ENCODE measurements at regions not wholly inside any gene's neighbourhood (a gene's known extent, or its start where the extent isn't known, plus 50 kb on each side); places are given as distances from the start of the nearest gene placed in this dataset.

DNA sequence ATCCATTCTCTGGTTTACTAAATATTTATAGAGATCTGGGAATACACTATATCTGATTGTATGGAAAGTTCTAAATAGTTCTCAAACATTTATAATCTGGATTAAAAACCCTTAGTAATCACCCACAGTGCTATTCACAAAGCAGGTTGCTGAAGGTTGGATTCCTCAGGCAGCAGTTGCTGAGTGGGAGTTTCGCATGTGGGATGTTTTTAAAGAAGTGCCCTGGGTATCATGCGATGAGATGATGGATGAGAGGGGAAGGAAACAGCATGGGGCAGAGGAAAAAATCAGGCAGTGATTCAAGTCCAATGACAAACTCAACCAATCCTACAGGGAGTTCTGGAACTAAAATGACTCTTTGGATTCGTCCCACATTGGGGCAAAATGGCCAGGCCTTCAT lies 85.3 kb upstream of the GALNT2 start:
- no peak for ATAC-seq

GRCh38 chr1:229984310-229984991 lies 82.6 kb upstream of the GALNT2 start:
- ATAC-seq = no peak

DNA sequence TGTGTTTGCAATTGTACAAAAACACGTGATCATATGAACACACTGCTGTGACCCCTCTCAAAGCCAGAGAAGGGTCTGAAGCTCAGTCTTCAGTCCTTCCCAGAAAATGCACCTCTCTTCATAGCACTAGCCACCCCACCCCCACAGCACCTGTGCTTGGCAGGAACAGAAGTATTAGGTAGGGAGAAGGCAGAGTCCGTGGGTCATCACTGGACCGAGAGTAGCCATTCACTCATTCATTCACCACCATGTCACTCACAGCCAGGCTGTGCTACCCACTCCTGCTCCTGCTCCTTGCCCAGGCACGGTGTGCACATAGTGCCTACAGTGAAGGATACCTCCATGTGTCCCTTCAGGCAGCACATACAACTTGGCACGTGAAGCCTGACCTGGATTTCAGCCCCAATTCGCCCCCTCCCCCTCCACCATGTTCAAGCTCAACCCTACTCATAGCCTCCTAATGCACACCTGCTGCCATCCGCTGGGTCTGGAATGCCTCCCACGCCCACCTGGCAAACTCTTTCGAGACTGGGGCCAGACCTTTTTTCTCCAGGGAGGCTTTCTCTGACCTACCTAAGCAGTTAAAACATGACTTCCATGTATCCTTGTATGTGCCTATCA lies 81.9 kb upstream of the GALNT2 start:
- no peak for ATAC-seq

DNA sequence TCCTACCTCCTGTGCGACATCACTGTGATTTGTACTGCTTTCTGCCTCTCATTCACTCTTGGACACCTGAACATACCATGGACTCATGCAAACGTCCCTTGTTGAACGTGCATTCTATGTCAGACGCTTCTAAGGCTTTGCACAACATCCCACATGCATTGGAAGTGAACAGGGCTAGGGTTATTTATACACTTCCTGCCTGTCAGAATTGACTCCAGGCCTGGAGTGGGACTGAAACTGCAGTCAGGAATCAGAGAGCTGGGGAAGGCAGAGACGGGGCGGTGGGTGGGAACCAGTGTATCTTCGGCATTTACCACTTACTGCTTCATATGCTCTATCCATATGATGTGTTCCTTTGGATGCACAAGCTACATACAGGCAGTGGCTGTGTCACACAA lies 81.4 kb upstream of the GALNT2 start:
- no peak for ATAC-seq

DNA sequence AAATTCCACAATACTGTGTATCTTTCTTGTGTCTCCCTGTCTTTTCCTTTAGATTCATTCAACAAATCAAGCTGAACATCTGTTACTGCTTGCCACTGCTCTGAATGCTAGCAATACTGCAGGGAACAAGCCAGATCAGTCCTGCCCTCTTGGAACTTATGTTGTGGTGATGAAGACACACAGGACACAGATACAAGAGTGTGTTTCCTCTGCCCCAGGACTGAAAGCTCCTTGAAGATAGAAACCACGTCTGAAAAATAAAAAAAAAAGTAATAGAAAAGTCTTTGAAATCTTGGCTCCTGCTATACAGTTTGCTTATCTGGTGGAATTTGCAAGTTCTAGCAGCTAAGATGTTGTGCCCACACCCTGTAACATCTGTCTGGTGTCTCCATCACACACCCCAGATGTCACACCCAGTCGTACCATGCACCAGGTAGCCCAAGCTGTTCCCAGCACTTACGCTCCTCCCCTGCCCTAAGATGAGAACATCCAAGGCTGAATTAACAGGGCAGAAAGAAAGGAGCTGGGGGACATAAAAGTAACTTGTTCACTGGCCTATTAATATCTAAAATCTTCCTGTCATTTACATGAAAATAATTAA lies 80.2 kb upstream of the GALNT2 start:
- ATAC-seq = no peak

- no peak for ATAC-seq
Measured at GRCh38 chr1:229987953-229988352, 79.1 kb upstream of the GALNT2 start.

- no peak for ATAC-seq
Measured at GRCh38 chr1:229988534-229988933, 78.5 kb upstream of the GALNT2 start.

GRCh38 chr1:229989591-229990248 lies 77.3 kb upstream of the GALNT2 start:
- no peak for ATAC-seq

- no peak for ATAC-seq
Measured at GRCh38 chr1:229990326-229990725, 76.7 kb upstream of the GALNT2 start.

DNA sequence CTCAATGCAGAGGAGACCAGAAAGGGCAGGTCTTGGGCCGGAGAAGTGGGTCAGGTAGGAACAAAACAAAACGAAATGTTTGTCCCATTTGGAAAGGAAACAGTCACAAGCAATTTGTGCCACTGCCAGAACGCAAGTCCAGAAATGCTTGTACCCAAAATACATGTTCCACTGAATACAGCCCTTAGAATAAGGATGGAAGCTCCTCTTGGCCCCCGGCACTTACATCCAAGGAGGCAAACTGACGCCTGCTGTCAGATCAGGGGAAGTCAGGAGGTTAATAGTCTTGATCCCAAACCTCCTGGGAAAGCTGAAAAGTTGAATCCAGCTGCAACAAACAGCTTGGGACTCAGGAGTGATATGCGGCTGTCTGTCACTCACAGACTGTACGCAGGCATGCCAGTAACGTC lies 75.9 kb upstream of the GALNT2 start:
- ATAC-seq = no peak

GRCh38 chr1:229991724-229992333 lies 75.2 kb upstream of the GALNT2 start:
- no peak for ATAC-seq

DNA sequence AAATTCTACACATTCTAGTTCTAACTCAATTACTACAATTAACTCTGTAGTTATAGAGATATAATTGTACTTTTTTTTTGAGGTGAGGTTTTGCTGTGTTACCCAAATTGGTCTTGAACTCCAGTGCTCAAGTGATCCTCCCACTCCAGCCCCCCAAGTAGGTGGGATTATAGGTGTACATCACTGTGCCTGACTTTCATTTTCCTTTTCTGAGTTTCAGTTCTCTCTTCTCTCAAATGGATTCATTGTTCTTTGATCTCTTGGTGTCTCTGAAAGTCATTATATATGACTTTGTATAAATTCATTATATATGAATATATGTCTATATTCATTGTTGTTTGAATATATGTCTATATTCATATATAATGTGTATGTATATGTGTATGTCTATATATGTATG lies 74.0 kb upstream of the GALNT2 start:
- ATAC-seq = peak in 1 of 2 donors; percentile 27

DNA sequence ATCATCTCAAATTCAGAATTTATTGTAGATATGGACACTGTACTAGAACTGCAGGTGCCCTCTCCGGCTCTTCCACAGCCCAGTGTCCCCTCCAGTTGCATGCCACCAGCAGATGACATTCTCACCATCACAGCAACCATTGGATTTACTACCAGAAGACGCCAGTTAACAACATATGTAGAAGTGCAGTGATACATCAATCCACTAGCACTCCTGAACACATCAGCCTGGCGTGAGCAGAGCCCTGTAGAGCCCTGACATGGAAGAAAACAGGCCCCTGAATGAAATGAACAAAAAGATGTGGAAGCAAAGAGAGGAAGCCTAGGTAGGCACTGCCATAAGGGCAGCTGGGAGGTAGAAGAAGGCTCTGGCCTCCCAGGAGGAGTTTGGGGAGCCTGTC lies 73.1 kb upstream of the GALNT2 start:
- no peak for ATAC-seq

GRCh38 chr1:229999004-229999670 lies 67.9 kb upstream of the GALNT2 start:
- ATAC-seq = no peak

DNA sequence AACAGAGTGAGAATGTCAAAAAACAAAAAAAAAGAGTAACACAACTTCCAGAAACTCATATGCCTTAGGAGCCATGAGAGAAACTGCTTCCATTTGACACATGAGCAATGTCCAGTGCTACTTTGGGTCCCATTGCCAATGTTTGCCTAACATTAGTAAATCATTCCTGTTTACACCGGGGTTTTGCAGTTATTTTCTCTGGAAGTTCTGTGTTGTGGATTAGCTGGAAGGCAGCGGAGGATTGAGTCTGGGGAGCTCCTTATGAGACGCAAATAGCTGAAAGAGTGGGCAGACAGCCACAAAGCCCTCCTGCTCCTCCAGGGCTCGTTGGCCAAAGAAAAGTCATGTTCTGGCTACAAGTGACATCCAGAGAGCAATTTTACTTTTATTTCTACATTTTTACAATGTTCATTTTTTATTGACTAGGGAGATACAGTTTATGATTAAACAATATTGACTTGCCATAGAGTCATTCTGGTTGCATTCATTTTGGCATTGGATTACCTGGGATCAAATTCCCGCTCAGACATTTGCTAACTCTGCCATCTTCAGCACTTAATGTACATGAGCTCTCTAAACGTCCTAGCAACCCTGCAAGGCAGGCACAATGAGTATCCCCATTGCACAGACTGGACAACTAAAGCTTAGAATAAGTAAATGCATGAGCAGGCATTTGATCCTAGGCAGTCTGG lies 66.4 kb upstream of the GALNT2 start:
- ATAC-seq = no peak

- ATAC-seq = no peak
Measured at GRCh38 chr1:230002164-230002803, 64.8 kb upstream of the GALNT2 start.

GRCh38 chr1:230003409-230003808 lies 63.6 kb upstream of the GALNT2 start:
- no peak for ATAC-seq

DNA sequence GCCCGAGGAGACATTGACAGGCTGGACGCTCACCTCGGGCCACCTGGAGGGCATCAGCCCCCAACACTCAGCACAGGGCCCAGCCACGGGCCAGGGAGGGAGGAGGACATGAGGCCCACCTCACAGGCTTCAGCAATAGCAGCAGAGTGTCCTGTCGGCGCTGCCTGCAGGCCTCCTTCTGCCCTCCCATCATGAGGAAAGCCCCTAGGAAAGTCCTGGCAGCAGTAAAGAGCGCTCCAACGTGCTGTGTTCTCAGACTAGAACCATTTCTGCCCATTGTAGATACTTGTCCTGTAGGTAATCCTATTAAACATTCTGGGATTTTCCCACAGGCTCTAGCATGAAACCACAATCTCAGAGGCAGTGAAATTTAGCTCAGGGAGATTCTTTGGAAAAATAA lies 62.0 kb upstream of the GALNT2 start:
- no peak for ATAC-seq

DNA sequence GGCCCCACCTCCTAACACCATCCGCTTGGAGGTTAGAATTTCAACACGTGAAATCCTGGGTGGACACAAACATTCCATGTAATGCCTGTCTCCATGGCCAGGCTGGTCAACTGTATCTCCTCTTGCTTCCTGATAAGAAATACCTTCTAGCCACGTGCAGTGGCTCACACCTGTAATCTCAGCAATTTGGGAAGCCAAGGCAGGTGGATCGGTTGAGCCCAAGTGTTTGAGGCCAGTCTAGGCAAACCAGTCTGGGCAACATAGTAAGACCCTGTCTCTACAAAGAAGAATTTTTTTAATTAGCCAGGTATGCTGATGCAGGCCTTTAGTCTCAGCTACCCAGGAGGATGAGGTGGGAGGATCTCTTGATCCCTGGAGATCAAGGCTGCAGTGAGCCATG lies 58.3 kb upstream of the GALNT2 start:
- no peak for ATAC-seq

GRCh38 chr1:230009611-230010313 lies 57.3 kb upstream of the GALNT2 start:
- ATAC-seq = no peak
